CD4-positive, alpha-beta T cell (primary cell): ENCODE measurements at regions not wholly inside any gene's neighbourhood (a gene's known extent, or its start where the extent isn't known, plus 50 kb on each side); places are given as distances from the start of the nearest gene placed in this dataset.

Experiments used
- ATAC-seq: fragments of 200-7000 bp; cut with Tn5 transposase; one replicate; pipeline ENCODE4 v1.10.0; 2022; ENCODE audit warnings: mild to moderate bottlenecking; ENCODE audit not compliant: poor library complexity
- CTCF ChIA-PET: fragments of 350-600 bp; sonication (Branson Sonifier 250); formaldehyde crosslinking; loops from one replicate; lab custom pipeline; 2021; ENCODE audit warnings: antibody characterized with exemption, inconsistent platforms; lab: Charles Lee
- POLR2A ChIA-PET: fragments of 350-600 bp; sonication (Branson Sonifier 250); formaldehyde crosslinking; loops from one replicate; lab custom pipeline; 2021; ENCODE audit warnings: antibody characterized with exemption, inconsistent platforms; lab: Charles Lee
- DNase-seq, 14 experiments: peaks; one replicate each; pipeline ENCODE4 v3.0.0-alpha.2; 2013 to 2020; ENCODE audit warnings: mixed read lengths in 2 of 14
- H3K27ac ChIP-seq, 2 donors: one replicate each; pipeline versions ENCODE4 v1.5.1 to v1.7.0; 2013; ENCODE audit warnings: low read length in 2 of 2, low read depth in 1 of 2, mild to moderate bottlenecking in 1 of 2
- H3K27me3 ChIP-seq, 2 experiments: 1 replicate in 1 of 2; 2 replicates in 1 of 2; pipeline versions ENCODE4 v1.6.1 to v1.7.0; 2013; ENCODE audit warnings: low read length in 2 of 2, control low read depth in 1 of 2, mild to moderate bottlenecking in 1 of 2, moderate library complexity in 1 of 2; ENCODE audit not compliant: insufficient read depth in 2 of 2, control insufficient read depth in 1 of 2
- H3K36me3 ChIP-seq: one replicate; pipeline ENCODE4 v1.6.1; 2013; ENCODE audit warnings: low read length, control low read depth; ENCODE audit not compliant: insufficient read depth
- H3K4me1 ChIP-seq: one replicate; pipeline ENCODE4 v1.6.1; 2013; ENCODE audit warnings: low read length, control low read depth; ENCODE audit not compliant: insufficient read depth
- H3K4me3 ChIP-seq: one replicate; pipeline ENCODE4 v1.5.1; 2013; ENCODE audit warnings: mild to moderate bottlenecking, low read length, moderate library complexity
- H3K9me3 ChIP-seq, 2 experiments: 1 replicate in 1 of 2; 2 replicates in 1 of 2; pipeline versions ENCODE4 v1.6.1 to v1.7.0; 2013; ENCODE audit warnings: low read length in 2 of 2, mild to moderate bottlenecking in 2 of 2, control low read depth in 1 of 2, moderate library complexity in 1 of 2; ENCODE audit not compliant: control insufficient read depth in 1 of 2, insufficient read depth in 1 of 2
- H3K27ac Mint-ChIP-seq: one replicate; pipeline ENCODE4 v1.8.0; 2020; ENCODE audit warnings: mixed read lengths
- H3K27me3 Mint-ChIP-seq: one replicate; pipeline ENCODE4 v1.8.0; 2021; ENCODE audit warnings: mixed read lengths
- H3K36me3 Mint-ChIP-seq: one replicate; pipeline ENCODE4 v1.8.0; 2021; ENCODE audit warnings: low read depth, mixed read lengths
- H3K4me1 Mint-ChIP-seq: one replicate; pipeline ENCODE4 v1.8.0; 2021; ENCODE audit warnings: low read depth, mixed read lengths
- H3K4me3 Mint-ChIP-seq: one replicate; pipeline ENCODE4 v1.8.0; 2020; ENCODE audit warnings: mild to moderate bottlenecking, mixed read lengths
- H3K9me3 Mint-ChIP-seq: one replicate; pipeline ENCODE4 v1.8.0; 2020; ENCODE audit warnings: mixed read lengths
- CTCF ChIP-seq: fragments of 200-600 bp; IDR thresholded peaks from one replicate; pipeline ENCODE4 v1.8.0; 2022; ENCODE audit warnings: antibody characterized with exemption, mild to moderate bottlenecking
- intact Hi-C, 2 experiments: fragments of 100-400 bp; cut with DNase I in 1 of 2; cut with micrococcal nuclease in 1 of 2; formaldehyde crosslinking; loops; one replicate each; pipeline versions ENCODE4 v1.15.1 to v1.9.0; 2023 to 2025; cut with DNase I, micrococcal nuclease

GRCh38 chr3:31117854-31118253 lies 223.4 kb upstream of the GADL1 start:
- H3K4me1 ChIP-seq: no peaks in the 10 kb centered on the region
- no peak overlapping the region for H3K27ac Mint-ChIP-seq
- no peak for TF ChIP-seq CTCF
- no peak for DNase-seq
- no peaks in the 10 kb centered on the region for H3K4me1 Mint-ChIP-seq
- POLR2A ChIA-PET: no interaction called here
- CTCF ChIA-PET: no interaction called here
- intact Hi-C loops: no loop called here
- no peak overlapping the region for H3K27ac ChIP-seq
- no peaks in the 10 kb centered on the region for H3K27me3 Mint-ChIP-seq
- H3K27me3 ChIP-seq: no peaks in the 10 kb centered on the region
- H3K36me3 Mint-ChIP-seq: no peaks in the 10 kb centered on the region
- no peak overlapping the region for H3K4me3 Mint-ChIP-seq
- no peak overlapping the region for H3K4me3 ChIP-seq
- H3K36me3 ChIP-seq: no peaks in the 10 kb centered on the region
- ATAC-seq: no peak
- H3K9me3 ChIP-seq: peaks cover 0 to 5% of the 10 kb centered on the region in 2 experiments
- peaks cover 4% of the 10 kb centered on the region for H3K9me3 Mint-ChIP-seq

GRCh38 chr3:31124373-31124772 lies 229.9 kb upstream of the GADL1 start:
- Mint-ChIP-seq H3K9me3 (peaks cover 3% of the 10 kb centered on the region), H3K36me3 (peaks cover 4% of the 10 kb centered on the region), H3K4me1 (no peaks in the 10 kb centered on the region), H3K4me3 (no peak overlapping the region), H3K27ac (no peak overlapping the region), H3K27me3 (no peaks in the 10 kb centered on the region)
- Histone ChIP-seq H3K9me3 (peaks cover 4 to 10% of the 10 kb centered on the region in 2 experiments), H3K27me3 (no peaks in the 10 kb centered on the region), H3K4me1 (no peaks in the 10 kb centered on the region), H3K36me3 (no peaks in the 10 kb centered on the region), H3K27ac (no peak overlapping the region), H3K4me3 (no peak overlapping the region)
- TF ChIP-seq CTCF: no peak
- CTCF ChIA-PET: no interaction called here
- ATAC-seq (no peak), DNase-seq (no peak)
- POLR2A ChIA-PET: no interaction called here
- intact Hi-C loops: no loop called here

- POLR2A ChIA-PET: no interaction called here
- CTCF ChIA-PET: no interaction called here
- TF ChIP-seq CTCF: no peak
- Mint-ChIP-seq H3K4me1 (no peaks in the 10 kb centered on the region), H3K9me3 (peaks cover 3% of the 10 kb centered on the region), H3K27me3 (no peaks in the 10 kb centered on the region), H3K27ac (no peak overlapping the region), H3K36me3 (peaks cover 4% of the 10 kb centered on the region), H3K4me3 (no peak overlapping the region)
- H3K36me3 ChIP-seq: no peaks in the 10 kb centered on the region
- no peak for ATAC-seq
- intact Hi-C loops: no loop called here
- no peak overlapping the region for H3K27ac ChIP-seq
- no peak overlapping the region for H3K4me3 ChIP-seq
- H3K27me3 ChIP-seq: no peaks in the 10 kb centered on the region
- peaks cover 4 to 10% of the 10 kb centered on the region in 2 experiments for H3K9me3 ChIP-seq
- DNase-seq: no peak
- H3K4me1 ChIP-seq: no peaks in the 10 kb centered on the region
Observed at GRCh38 chr3:31125413-31126020, 231.1 kb upstream of the GADL1 start.
